HG03064 (cell line): ENCODE measurements at regions not wholly inside any gene's neighbourhood (a gene's known extent, or its start where the extent isn't known, plus 50 kb on each side); places are given as distances from the start of the nearest gene placed in this dataset.
"Not testable (repeated sequence)": the region's sequence is repeated elsewhere in the genome, so short reads cannot be mapped to it uniquely, and the experiment has no call there.

Experiments
- ATAC-seq: cut with Tn5 transposase; IDR thresholded peaks from one replicate; pipeline ENCODE4 v1.9.1; 2021; ENCODE audit warnings: low read depth; ENCODE audit not compliant: unreplicated experiment

DNA sequence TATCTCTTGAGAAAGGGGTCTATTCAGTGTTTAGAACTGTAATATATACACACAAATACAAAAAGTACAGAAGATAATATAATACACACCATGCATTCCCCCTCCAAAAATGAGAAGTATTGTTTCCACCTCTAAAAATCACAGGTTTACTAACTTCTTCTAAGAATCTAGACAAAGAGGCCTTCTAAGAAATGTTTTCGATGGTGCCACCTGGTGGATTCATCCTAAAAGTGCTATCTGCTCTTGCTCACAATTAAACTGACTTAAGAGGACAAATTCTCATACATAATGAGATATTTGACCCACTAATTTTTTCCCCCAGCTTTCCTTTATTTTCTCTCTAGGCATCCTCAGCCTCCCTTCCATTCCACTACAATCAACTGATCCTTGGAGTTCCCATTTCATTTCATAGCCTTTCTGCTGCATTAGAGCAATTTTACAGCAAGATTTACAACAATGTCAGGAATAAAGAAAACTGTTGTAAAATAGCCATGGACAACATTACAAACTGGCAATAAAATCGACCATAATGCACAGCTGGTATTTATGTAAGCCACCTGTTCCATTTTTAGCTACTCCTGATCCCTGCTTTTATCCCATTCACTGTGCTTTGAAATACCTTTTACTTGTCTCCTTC lies 124.6 kb downstream of the ARRDC4 start:
- no peak for ATAC-seq

DNA sequence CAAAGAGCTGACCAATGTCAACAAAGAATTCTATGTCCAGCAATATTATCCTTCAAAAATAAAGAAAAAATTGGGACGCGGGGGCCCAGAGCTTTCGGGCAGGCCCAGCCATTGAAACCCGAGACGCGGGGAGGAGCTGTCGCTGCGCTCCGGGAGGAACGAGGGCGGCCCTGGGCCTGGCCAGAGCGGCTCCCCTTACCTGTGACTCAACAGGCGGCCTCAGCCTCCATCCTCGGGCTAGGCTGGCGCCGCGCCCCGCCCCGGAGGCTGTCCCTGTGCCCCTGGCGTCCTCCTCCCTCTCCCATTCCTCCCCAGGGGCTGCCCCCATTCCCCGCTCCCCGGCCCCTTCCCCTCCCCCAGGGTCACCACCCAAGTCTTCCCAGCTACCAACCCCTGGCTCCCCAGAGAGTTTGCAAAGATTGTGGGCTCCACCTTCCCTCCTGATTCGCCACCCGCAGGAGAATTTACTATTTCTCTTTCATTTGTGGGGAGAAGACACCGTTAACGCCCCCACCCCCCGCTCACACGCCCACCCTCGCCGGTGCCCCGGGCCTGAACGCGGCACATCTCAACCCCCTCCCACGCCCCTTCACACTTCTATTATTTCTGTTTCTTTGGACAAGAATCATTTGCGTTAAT lies 127.9 kb downstream of the ARRDC4 start:
- peak; percentile 71 for ATAC-seq

DNA sequence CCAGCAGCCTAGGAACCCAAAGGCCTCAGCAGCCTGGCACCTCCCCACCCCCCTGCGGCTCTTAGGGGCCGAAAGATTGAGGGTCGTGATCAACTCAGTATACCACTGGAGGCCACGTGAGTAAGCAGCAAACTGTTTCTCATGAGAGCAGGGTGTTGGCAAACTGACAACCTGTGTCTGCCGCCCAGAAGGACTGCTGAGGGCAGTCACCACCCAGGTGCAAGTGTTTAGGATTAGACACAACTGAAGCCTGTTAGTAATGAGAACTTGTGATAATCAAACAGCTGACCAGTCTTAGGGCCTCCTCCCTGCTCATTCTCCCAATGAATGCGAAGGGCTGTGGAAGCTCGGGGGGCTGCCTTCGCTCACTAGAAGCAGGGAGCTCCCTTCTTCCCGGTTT lies 128.8 kb downstream of the ARRDC4 start:
- ATAC-seq = not testable (repeated sequence)

DNA sequence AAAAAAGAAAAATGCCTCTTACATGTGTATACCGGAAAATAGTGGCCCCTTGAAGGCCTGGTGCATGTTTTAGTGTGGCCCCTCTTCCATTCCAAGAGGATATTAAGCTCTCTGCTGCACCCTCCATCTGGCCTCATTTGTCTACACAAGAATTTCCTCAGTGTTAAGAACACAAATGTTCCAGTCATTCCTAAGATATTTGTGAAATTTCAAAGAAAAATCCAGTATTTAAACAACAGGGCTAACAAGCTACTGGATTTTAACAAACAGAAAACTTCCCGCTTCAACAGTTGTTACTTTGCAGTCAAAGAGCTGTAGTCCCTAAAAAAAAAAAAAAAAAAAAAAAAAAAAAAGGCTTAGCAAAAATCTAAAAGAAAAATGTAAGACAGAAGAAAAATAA lies 137.5 kb downstream of the ARRDC4 start:
- ATAC-seq = not testable (repeated sequence)

DNA sequence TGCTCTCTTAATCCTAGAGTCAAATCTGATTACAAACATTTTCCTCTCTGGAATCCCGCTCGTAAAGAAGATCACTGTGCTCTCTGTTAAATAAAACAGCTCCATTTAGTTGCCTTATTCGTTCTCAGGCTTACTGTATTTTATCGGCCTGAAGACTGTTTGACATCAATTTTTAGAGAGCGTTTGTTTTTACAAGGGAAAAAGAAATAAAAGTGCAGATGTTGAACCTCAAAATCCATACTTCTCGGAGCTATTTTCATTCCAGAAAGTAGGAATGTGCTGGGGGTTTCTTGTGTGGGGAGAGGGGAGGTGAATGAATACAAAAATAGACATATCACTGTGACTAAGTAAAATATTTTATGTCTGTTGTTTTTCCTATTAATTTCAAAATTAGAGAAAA lies 140.1 kb downstream of the ARRDC4 start:
- not testable (repeated sequence) for ATAC-seq

DNA sequence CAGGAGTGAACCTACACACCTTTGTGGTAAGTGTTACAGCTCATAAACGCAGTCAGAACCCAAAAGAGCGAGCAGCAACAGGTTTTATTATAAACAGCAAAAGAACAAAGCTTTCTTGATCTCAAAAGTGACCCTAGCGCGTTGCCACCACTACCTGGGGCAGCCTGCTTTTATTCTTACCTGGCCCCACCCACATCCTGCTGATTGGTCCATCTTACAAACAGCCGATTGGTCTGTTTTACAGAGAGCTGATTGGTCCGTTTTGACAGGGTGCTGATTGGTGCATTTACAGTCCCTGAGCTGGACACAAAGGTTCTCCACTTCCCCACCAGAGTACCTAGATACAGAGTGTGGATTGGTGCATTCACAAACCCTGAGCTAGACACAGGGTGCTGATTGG lies 143.1 kb downstream of the ARRDC4 start:
- ATAC-seq = no peak

DNA sequence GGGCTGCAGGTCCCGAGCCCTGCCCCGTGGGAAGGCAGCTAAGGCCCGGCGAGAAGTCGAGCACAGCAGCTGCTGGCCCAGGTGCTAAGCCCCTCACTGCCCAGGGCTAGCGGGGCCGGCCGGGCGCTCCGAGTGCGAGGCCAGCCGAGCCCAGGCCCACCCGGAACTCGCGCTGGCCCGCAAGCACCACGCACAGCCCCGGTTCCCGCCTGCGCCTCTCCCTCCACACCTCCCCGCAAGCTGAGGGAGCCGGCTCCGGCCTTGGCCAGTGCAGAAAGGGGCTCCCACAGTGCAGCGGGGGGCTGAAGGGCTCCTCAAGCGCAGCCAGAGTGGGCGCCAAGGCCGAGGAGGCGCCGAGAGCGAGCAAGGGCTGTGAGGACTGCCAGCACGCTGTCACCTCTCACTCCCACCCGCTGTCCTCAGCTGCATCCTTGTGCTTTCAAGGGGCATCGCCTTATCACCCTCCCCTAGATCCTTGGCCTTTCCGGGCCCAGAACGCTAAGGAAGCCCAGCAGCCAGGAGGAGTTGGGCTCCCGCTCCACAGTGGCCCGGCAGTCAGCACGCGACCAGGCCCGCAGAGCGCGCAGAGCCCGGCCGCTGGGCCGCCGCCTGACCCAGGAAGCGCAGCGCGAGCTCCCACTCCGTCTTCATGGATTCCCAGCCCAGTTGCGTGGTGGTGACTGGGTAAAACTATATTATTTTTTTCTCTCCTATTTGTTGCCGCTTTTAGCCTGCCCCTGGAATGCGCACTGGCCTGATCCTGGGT lies 144.1 kb downstream of the ARRDC4 start:
- ATAC-seq = not testable (repeated sequence)

DNA sequence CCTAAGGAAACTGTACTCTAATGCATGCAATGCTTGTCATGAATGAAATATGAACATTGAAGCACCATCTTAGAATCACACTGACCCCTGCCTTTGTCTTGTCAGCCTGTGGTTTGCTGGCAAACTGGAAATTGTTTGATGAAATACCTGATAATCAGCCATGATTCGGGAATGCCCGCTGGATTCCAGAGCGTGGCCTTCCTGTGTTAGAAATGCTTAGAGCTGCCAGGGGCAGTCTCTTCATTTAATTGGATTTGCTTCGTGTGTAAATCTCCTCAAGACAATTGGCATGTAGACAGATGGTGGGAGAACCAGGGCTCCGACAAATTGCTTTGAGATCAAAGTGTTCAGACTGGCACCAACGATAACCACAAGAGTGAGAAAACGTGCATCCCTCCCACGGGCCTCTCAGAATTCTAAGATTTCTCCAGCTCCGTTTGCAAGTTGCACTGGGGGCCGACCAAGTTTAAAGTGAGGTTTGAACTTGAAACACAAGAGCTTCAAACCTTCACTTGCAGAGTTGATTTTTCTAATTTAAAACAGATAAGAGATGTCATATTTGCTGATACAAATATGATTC lies 146.2 kb downstream of the ARRDC4 start:
- ATAC-seq = not testable (repeated sequence)

DNA sequence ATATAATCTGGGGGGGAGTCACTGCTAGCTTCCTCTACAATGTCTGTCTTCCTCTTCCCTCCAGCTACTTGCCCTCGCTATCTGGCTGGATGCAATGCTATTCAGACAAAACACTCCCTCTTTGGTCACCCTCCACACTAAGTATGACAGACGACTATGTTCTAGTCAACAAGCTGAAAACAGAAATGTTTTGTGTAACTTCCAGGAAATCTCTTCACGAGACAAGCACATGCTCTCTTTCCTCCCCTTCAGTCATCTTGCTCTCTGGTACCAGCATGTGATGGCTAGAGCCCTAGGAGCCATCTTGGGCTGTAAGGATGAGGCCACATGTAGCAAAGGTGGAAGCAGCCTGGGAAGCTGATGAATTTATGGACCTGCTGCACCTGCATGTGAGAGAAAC lies 151.3 kb downstream of the ARRDC4 start:
- no peak for ATAC-seq

DNA sequence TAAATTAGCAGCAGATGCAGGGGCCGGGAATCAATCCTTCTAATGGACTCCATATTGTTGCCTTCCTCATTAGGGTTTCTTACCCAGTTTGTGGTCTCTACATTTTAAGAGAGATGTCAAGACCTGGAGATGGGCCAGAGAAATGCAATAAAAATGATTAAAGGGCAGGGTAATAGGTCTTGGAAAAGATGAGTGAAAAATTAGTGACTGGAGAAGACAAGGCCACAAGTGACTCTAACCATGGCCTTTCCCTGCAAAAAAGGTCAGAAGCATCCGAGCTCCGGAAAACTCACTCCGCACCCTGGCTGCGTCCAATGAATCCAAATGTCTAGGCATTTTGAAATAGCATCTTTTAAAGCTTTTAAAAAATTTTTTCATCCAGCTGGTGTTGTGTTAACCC lies 152.8 kb downstream of the ARRDC4 start:
- ATAC-seq = no peak

DNA sequence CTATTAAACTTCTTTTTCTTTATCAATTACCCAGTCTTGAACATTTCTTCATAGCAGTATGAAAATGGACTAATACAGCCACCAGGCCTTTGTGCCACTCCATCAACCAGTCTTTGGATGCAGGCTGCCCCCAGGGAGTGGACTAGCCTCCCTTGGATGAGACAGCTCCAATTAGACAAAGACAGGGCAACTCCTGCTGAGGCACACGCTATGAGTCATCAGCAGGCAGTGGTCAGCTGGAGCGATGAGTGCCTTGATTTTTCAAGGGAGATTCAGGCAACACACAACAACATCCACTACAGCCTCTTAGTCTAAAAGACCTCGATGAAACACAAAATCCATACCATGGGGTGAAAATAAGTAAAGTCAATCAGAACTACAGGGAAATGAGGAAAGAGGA lies 160.1 kb downstream of the ARRDC4 start:
- no peak for ATAC-seq

DNA sequence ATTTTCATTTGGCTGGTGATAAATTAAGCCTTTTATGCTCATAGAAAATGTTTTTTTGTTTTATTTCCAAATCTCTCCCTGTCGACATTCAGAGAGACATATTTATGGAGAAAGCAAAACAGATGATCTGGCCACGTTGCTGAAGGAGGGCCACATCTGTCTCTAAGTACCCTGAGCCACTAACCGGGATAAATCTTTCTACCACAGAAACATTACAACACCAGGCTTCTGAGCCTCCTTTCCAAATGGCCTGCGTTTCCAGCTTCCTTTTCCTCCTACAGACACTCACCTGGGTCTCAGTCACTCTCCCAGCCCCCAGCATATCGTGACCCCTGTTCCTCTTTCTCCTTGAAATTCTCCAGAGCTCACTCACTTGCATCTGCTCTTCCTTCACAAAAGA lies 161.0 kb downstream of the ARRDC4 start:
- ATAC-seq = no peak

DNA sequence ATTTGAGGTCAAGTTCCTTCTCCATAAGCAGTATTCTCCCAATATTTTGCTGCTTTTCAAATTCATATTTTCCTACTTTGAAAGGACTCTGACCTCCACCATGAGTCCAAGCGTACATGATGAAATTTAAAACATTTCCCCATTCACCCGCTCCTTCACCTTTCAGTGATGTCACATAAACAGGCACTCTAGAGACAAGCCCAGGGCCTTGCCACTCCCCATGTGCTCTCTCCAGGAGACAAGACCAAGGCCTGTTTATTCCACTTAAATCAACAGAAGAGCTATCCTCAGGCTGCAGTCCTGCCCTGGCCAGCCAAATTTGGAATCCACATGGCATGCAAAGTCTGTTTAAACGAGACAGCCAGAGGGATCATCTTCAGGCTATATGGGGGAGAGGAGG lies 161.5 kb downstream of the ARRDC4 start:
- ATAC-seq = no peak

DNA sequence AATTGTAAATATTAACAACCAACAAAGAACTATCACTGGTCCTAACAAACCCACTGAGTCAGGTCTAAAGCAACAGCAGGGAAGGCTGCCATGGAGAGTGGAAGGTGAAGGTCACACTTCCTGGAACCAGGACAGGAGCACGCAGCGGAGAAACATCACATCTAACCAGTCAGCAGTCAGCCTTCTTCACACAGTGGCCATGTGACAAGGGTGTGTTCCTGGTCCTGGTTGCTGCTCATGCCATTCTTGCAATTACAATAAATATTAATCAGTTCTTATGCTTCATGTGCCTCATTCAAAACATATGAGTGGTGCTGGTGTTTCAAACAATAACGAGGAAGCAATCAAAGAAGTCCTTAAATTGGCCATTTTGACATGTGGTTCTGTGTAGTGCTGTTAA lies 162.8 kb downstream of the ARRDC4 start:
- ATAC-seq = no peak

DNA sequence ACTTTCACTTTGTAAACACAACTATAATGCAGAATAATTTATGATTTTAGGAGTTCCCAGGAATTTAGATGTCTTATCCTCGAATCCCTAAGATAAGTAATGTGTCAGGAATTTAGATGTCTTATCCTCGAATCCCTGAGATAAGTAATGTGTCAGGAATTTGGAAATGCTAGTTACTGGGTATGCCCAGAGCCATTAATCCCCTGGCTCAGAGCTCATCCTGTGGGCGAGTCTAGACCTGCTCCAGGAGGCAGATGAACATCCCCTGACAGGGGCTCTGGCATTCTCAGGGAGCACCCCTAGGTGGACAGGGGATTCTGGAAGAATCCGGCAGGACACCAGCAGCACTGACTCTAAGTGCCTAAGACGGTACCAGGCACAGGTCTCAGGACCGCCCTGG lies 163.3 kb downstream of the ARRDC4 start:
- no peak for ATAC-seq

DNA sequence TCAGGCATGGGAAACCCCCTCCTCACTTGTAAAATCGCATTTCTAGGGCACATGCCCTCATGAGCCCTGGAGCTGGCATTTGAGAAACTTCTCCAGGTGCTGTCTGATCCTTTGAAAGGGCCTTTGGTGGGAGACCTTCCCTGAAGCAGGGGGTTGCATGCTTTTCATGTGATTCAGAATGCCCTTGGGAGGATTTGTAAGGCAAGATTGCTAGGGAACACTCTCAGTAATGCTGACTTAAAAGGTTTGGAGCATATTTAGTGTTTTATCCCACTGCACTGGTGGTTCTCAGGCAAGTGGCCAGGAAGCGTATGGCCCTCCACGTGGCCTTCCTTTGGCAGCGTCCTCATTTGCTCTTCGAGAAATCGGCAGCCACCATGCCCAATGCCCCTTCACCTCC lies 164.1 kb downstream of the ARRDC4 start:
- no peak for ATAC-seq

DNA sequence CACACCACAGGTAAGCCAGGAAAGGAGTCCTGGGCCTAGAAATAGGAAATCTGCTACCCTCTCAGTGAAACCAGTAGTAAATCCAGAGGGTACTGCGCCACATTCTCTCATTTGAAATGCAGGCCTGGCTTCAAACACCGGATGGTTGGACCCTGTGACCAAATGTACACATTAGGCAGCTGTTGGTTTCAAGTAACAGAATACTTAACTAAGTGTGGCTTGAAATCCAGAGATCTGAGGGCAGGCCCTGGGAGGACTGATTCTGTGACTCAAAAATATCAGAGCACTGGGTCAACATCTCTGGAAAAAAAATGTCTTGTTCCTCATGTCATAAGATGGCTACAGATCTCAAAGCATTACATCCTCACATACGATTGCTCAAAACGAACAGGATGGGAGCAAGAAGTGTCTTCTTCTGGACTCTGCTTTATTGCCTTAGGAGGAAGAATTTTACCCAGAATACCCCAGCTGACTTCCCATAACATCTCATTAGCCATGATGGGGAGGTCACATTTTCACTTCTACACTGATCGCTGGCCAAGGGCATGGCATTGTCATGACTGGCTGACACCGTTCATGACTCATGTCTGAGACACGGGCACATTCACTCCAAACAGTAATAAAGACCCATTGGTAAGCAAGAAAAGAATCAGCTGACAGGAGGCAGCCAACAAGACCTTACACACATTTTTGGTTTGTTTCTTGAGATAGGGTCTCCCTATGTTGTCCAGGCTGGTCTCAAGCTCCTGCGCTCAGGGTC lies 166.0 kb downstream of the ARRDC4 start:
- no peak for ATAC-seq

DNA sequence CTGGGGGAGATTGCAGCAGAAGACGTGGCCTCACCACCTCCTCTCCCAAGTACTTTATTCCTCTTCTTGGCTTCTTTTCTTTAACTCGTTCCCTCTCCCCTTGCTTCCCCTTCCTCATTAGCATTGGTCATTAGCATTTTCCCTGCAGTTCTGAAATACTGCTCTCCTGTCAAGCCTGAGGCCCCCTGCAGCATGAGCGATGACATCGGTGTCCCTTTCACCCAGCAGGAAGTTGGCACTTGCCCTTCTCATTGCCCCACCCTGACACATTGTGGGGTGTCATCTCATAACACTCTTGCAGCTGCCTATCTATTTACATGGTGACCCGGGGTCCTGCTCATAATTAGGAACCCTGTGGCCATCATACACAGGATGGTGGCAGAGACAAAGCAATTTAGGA lies 167.1 kb downstream of the ARRDC4 start:
- ATAC-seq = no peak

DNA sequence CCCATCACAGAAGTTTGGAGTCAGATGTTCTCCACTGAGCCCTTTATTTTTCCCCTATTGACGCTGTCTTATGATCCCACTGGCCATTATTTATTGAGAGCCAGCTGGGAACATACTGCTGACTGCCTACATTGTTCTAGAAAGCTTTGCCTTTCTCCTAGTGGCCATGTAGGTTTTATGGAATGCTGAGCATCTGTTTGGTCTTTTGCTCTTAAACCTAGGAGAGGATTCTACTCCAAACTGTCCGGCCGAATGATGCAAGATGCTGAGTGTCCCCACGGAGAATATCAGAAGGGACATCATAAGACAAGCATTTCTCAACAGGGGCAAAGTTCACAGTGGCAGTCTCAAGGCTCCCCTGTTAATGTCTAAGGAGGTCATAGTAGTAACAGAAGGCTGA lies 171.4 kb downstream of the ARRDC4 start:
- no peak for ATAC-seq

DNA sequence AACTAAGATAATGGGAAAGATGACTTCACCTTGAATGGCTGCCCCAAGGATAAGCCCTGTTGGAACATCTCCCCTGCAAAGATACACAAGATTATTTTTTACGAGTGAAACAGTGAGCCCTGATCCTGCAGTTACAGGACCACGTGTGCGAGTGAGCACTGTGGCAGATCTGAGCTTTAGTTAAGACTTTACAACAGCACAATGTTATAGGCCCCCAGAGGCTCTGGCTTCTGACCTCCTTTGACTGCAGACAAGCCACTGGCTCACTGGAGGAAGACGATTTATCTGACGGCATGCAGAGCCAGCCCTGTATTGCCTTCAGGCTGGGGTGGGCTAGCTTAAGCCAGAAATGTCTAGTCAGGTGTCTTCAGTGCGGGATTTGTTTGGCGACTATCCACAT lies 174.4 kb downstream of the ARRDC4 start:
- no peak for ATAC-seq

DNA sequence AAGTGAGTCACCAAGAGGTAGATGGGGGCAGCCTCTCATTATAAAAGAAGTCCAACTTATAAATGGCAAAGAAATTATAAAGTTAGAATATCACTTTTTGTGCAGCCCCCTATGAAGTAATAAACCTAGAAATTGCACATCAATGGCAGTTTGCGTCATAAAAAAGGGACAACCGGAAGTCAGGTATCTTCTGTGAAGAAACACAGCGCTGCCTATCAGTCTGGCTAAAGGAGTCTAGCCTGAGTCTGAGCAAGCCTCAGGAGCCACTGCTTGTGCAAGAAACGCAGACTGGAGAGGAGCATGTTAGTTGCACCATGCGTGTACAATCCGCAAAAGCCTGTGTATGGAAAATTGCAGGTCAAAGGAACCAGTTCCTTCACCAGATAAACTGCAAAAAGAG lies 178.4 kb downstream of the ARRDC4 start:
- ATAC-seq = no peak
